Mesothelial cell of epicardium (in vitro differentiated cells): ENCODE measurements at regions not wholly inside any gene's neighbourhood (a gene's known extent, or its start where the extent isn't known, plus 50 kb on each side); places are given as distances from the start of the nearest gene placed in this dataset.

Source experiments
- DNase-seq, 2 experiments: peaks; one replicate each; pipeline ENCODE4 v3.0.0; 2021; ENCODE audit warnings: low spot score in 2 of 2; ENCODE audit not compliant: unreplicated experiment in 2 of 2
- H3K27ac Mint-ChIP-seq: 2 replicates; pipeline ENCODE4 v1.8.0; 2021; ENCODE audit warnings: mixed read lengths
- H3K27me3 Mint-ChIP-seq: 2 replicates; pipeline ENCODE4 v1.8.0; 2021; ENCODE audit warnings: low read depth, mixed read lengths
- H3K36me3 Mint-ChIP-seq: 2 replicates; pipeline ENCODE4 v1.8.0; 2021; ENCODE audit warnings: mixed read lengths
- H3K4me1 Mint-ChIP-seq: 2 replicates; pipeline ENCODE4 v1.8.0; 2021; ENCODE audit warnings: mixed read lengths
- H3K4me3 Mint-ChIP-seq: 2 replicates; pipeline ENCODE4 v1.8.0; 2021; ENCODE audit warnings: mild to moderate bottlenecking, moderate library complexity, mixed read lengths
- H3K9me3 Mint-ChIP-seq: 2 replicates; pipeline ENCODE4 v1.8.0; 2021; ENCODE audit warnings: mixed read lengths
- CTCF ChIP-seq: fragments of 200-600 bp; sonication (generic); IDR thresholded peaks from one replicate; pipeline ENCODE4 v1.5.0; 2021; ENCODE audit warnings: antibody characterized with exemption; ENCODE audit not compliant: unreplicated experiment

- Mint-ChIP-seq H3K4me3 (no peak overlapping the region), H3K4me1 (no peaks in the 10 kb centered on the region), H3K27ac (no peak overlapping the region), H3K9me3 (no peaks in the 10 kb centered on the region), H3K27me3 (no peaks in the 10 kb centered on the region), H3K36me3 (no peaks in the 10 kb centered on the region)
- TF ChIP-seq CTCF = no peak
- no peak for DNase-seq
Observed at GRCh38 chr16:7834771-7835431, 502.3 kb downstream of the RBFOX1 start.

GRCh38 chr16:7820816-7821215 lies 488.2 kb downstream of the RBFOX1 start:
- H3K27me3 Mint-ChIP-seq = peaks cover 4% of the 10 kb centered on the region
- no peak for TF ChIP-seq CTCF
- no peaks in the 10 kb centered on the region for H3K36me3 Mint-ChIP-seq
- no peaks in the 10 kb centered on the region for H3K4me1 Mint-ChIP-seq
- no peaks in the 10 kb centered on the region for H3K9me3 Mint-ChIP-seq
- no peak for DNase-seq
- H3K27ac Mint-ChIP-seq = no peak overlapping the region
- H3K4me3 Mint-ChIP-seq = no peak overlapping the region

GRCh38 chr16:7805686-7806396 lies 473.2 kb downstream of the RBFOX1 start:
- Mint-ChIP-seq H3K27me3 (no peaks in the 10 kb centered on the region), H3K9me3 (no peaks in the 10 kb centered on the region), H3K4me1 (no peaks in the 10 kb centered on the region), H3K4me3 (no peak overlapping the region), H3K27ac (no peak overlapping the region), H3K36me3 (no peaks in the 10 kb centered on the region)
- TF ChIP-seq CTCF = no peak
- no peak for DNase-seq

- Mint-ChIP-seq H3K4me3 (no peak overlapping the region), H3K9me3 (no peaks in the 10 kb centered on the region), H3K4me1 (no peaks in the 10 kb centered on the region), H3K27me3 (peaks cover 2% of the 10 kb centered on the region), H3K36me3 (no peaks in the 10 kb centered on the region), H3K27ac (no peak overlapping the region)
- TF ChIP-seq CTCF = no peak
- no peak for DNase-seq
Observed at GRCh38 chr16:7804635-7805195, 472.1 kb downstream of the RBFOX1 start.

GRCh38 chr16:7792346-7792745 lies 459.7 kb downstream of the RBFOX1 start:
- TF ChIP-seq CTCF = no peak

More at GRCh38 chr16:7792346-7792745, 459.7 kb downstream of the RBFOX1 start:
- Mint-ChIP-seq H3K9me3 (no peaks in the 10 kb centered on the region), H3K4me3 (no peak overlapping the region), H3K27me3 (peaks cover 2% of the 10 kb centered on the region), H3K36me3 (no peaks in the 10 kb centered on the region), H3K4me1 (no peaks in the 10 kb centered on the region), H3K27ac (no peak overlapping the region)
- DNase-seq = no peak
